Anterior cingulate cortex (tissue), 58 donors: ENCODE measurements at regions not wholly inside any gene's neighbourhood (a gene's known extent, or its start where the extent isn't known, plus 50 kb on each side); places are given as distances from the start of the nearest gene placed in this dataset.
"Not testable (repeated sequence)": the region's sequence is repeated elsewhere in the genome, so short reads cannot be mapped to it uniquely, and the experiment has no call there.

ENCODE experiments used
- DNase-seq, 58 donors: peaks; one replicate each; lab custom pipeline; 2025; lab: John Stamatoyannopoulos, UW

- DNase-seq: no peak
These were observed 135.2 kb upstream of the PODXL start for GRCh38 chr7:131691454-131692130.

GRCh38 chr7:131690441-131690840 is 134.0 kb upstream of the PODXL start:
- DNase-seq: no peak

- DNase-seq: no peak
These were observed 133.3 kb upstream of the PODXL start for GRCh38 chr7:131689662-131690234.

- DNase-seq: peak in 51 of 58 donors; percentile 2 to 76 (median 24)
These were observed 132.6 kb upstream of the PODXL start for GRCh38 chr7:131688738-131689661.

- no peak for DNase-seq
These were observed 130.9 kb upstream of the PODXL start for GRCh38 chr7:131687296-131687695.

- no peak for DNase-seq
These were observed 130.4 kb upstream of the PODXL start for GRCh38 chr7:131686833-131687232.

GRCh38 chr7:131683536-131684125 is 127.2 kb upstream of the PODXL start:
- no peak for DNase-seq

- no peak for DNase-seq
These were observed 125.5 kb upstream of the PODXL start for GRCh38 chr7:131681961-131682360.

- DNase-seq: not testable (repeated sequence)
These were observed 122.6 kb upstream of the PODXL start for GRCh38 chr7:131679071-131679470.

GRCh38 chr7:131676850-131677249 is 120.4 kb upstream of the PODXL start:
- DNase-seq: not testable (repeated sequence)

GRCh38 chr7:131674131-131674530 is 117.7 kb upstream of the PODXL start:
- peak in 2 of 58 donors; percentile 3 to 6 for DNase-seq

GRCh38 chr7:131673576-131673975 is 117.1 kb upstream of the PODXL start:
- DNase-seq: no peak

GRCh38 chr7:131670406-131670805 is 114.0 kb upstream of the PODXL start:
- no peak for DNase-seq

GRCh38 chr7:131667699-131668098 is 111.3 kb upstream of the PODXL start:
- no peak for DNase-seq

- no peak for DNase-seq
These were observed 108.6 kb upstream of the PODXL start for GRCh38 chr7:131665021-131665420.

- no peak for DNase-seq
These were observed 108.1 kb upstream of the PODXL start for GRCh38 chr7:131664570-131664969.

- not testable (repeated sequence) for DNase-seq
These were observed 106.0 kb upstream of the PODXL start for GRCh38 chr7:131662301-131662873.

- no peak for DNase-seq
These were observed 101.5 kb upstream of the PODXL start for GRCh38 chr7:131657881-131658280.

GRCh38 chr7:131656980-131657723 is 100.7 kb upstream of the PODXL start:
- DNase-seq: no peak

GRCh38 chr7:131655866-131656265 is 99.4 kb upstream of the PODXL start:
- DNase-seq: no peak
